ENCODE measurements at regions not wholly inside any gene's neighbourhood (a gene's known extent, or its start where the extent isn't known, plus 50 kb on each side); places are given as distances from the start of the nearest gene placed in this dataset.

DNA sequence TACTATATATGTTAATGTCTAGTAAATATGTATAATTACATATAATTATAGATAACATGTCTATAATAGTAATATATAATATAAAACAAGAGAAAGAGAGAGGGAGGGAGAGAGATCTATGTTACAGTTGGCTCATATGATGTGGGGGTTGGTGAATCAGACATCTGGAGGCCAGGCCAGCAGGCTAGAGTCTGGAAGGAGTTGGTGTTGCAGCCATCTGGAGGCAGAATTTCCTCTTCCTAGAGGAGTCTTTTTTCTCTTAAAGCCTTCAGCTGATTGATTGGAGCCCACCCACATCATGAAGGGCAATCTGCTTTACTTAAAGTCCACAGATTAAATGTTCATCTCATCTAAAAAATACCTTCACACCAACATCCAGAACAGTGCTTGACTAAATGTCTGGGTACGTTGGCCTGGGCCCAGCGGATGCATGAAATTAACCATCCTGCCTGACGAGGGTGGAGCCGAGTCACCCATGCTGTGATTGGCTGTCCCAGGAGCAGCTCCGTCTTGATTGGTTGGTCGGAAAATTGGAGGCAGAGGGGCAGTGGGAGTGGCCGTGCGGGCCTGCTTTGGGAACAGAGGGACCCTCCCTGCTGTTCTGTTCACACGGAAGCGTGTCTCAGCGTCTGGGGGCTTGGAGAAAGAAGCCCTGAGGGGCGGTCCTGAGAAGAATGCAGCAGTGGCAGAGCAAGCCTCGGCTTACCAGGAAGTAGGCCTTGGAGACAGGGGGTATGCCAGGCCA is 392.4 kb downstream of the QKI start:
- TF ChIP-seq, protein P1, sequence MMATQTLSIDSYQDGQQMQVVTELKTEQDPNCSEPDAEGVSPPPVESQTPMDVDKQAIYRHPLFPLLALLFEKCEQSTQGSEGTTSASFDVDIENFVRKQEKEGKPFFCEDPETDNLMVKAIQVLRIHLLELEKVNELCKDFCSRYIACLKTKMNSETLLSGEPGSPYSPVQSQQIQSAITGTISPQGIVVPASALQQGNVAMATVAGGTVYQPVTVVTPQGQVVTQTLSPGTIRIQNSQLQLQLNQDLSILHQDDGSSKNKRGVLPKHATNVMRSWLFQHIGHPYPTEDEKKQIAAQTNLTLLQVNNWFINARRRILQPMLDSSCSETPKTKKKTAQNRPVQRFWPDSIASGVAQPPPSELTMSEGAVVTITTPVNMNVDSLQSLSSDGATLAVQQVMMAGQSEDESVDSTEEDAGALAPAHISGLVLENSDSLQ (IDR thresholded peaks at IDR 0.05) = no peak
- TF ChIP-seq ARNT (IDR thresholded peaks at IDR 0.05) = no peak
- no peak for TF ChIP-seq ELF4 (IDR thresholded peaks at IDR 0.05)
- no peak for TF ChIP-seq NFRKB (IDR thresholded peaks at IDR 0.05)
- TF ChIP-seq L3MBTL2 (conservative IDR thresholded peaks at IDR 0.05) = no peak
- no peak for TF ChIP-seq SP1 (IDR thresholded peaks at IDR 0.05)
- TF ChIP-seq CTBP1 (IDR thresholded peaks at IDR 0.05; ENCODE audit: borderline replicate concordance) = no peak
- no peak for TF ChIP-seq FOXK2 (IDR thresholded peaks at IDR 0.05)
- no peak for TF ChIP-seq BHLHE40 (IDR thresholded peaks at IDR 0.05; ENCODE audit: borderline replicate concordance)
- no peak for TF ChIP-seq HDGF (IDR thresholded peaks at IDR 0.05; ENCODE audit: borderline replicate concordance)
- no peak for TF ChIP-seq LEF1 (IDR thresholded peaks at IDR 0.05; ENCODE audit: borderline replicate concordance)
- TF ChIP-seq SUZ12 (IDR thresholded peaks at IDR 0.05) = no peak
- TF ChIP-seq FOXM1 (IDR thresholded peaks at IDR 0.05; ENCODE audit: borderline replicate concordance) = no peak
- TF ChIP-seq FOXA1 (IDR thresholded peaks at IDR 0.05) = no peak
- TF ChIP-seq TARDBP (IDR thresholded peaks at IDR 0.05) = no peak
- TF ChIP-seq ZNF384 (IDR thresholded peaks at IDR 0.05) = no peak
- DNase-seq (ENCODE audit: extremely low spot score) = no peak
- CTCF ChIA-PET = no interaction called here
- POLR2A ChIA-PET = no interaction called here

DNA sequence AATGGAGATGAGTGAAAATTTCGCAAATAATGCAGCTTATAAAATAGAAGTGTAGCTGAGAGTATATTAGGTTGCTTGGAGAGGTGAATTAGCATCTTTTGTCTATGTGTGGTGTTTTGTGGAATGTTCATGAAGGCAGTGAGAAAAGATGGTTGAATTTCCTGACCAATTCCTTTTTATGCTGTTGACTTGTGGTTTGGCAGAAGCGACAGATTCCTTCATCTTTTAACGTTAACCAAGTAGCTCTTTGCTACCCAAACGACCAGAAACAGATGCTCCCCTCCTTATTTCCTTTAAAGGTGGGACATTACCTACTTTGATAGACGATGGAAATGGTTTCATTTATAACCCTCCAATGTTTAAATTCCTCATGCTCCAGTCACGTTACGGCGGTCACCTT is 390.5 kb downstream of the QKI start:
- ChIA-PET POLR2A (no interaction called here), CTCF (interaction anchor here (0.6 kb wide), 1 partner anchor 75 kb away, joined by 3 read pairs; no protein-coding TSS in a partner anchor)
- TF ChIP-seq ZNF384 (IDR thresholded peaks at IDR 0.05) (no peak), HDGF (IDR thresholded peaks at IDR 0.05; ENCODE audit: borderline replicate concordance) (no peak), SUZ12 (IDR thresholded peaks at IDR 0.05) (no peak), FOXK2 (IDR thresholded peaks at IDR 0.05) (no peak), TARDBP (IDR thresholded peaks at IDR 0.05) (no peak), NFRKB (IDR thresholded peaks at IDR 0.05) (no peak), CTBP1 (IDR thresholded peaks at IDR 0.05; ENCODE audit: borderline replicate concordance) (no peak), SP1 (IDR thresholded peaks at IDR 0.05) (no peak), ELF4 (IDR thresholded peaks at IDR 0.05) (no peak), FOXM1 (IDR thresholded peaks at IDR 0.05; ENCODE audit: borderline replicate concordance) (no peak), BHLHE40 (IDR thresholded peaks at IDR 0.05; ENCODE audit: borderline replicate concordance) (no peak), FOXA1 (IDR thresholded peaks at IDR 0.05) (no peak)
- TF ChIP-seq, protein P1 (IDR thresholded peaks at IDR 0.05) = no peak
- DNase-seq (ENCODE audit: extremely low spot score) = no peak

DNA sequence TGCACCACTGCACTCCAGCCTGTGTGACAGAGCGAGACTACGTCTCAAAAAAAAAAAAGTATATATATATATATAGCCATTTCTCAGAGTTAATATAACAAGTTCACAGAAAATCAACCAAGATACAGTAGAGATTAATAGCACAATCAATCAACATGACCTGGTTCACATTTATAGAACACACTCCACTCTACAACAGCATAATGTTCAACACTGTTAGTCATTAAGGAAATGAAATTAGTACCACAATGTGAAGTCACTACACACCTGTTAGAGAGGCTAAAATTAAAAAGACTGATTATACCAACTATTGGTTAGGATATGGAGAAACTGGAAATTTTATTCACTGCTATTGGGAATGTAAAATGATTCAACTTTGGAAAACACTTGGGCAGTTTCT is 387.7 kb downstream of the QKI start:
- DNase-seq (ENCODE audit: extremely low spot score) = no peak
- TF ChIP-seq ELF4 (IDR thresholded peaks at IDR 0.05) (no peak), CTBP1 (IDR thresholded peaks at IDR 0.05; ENCODE audit: borderline replicate concordance) (no peak), SUZ12 (IDR thresholded peaks at IDR 0.05) (no peak), ARNT (IDR thresholded peaks at IDR 0.05) (no peak), FOXM1 (IDR thresholded peaks at IDR 0.05; ENCODE audit: borderline replicate concordance) (no peak), ZNF384 (IDR thresholded peaks at IDR 0.05) (no peak)
- ChIA-PET CTCF (no interaction called here), POLR2A (no interaction called here)

DNA sequence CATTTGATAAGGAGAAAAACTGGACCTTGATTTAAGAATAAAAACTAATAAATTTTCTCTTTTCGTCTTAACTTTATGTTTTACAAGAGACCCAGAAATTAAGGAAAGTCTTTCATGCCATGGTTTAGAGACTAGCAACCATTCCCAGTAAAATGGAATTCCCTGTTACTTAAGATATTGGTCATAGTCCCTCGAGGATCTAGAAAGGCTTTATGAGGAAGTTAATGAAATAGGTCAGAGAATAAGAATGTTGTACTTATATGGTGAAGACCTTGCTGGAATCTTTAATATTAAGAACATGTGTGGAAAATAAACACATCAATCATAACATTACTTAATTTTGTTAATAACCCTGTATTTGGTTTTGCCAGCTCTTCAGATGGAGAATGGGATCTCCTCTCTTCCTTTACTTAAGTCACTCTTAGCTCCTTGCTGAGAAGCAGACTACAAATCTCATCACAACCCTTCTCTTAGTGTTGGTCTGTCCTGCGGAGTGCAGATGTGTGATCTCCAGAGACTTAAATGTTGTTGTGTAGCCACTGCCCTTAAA is 382.9 kb downstream of the QKI start:
- CTCF ChIA-PET = no interaction called here
- no peak for DNase-seq (ENCODE audit: extremely low spot score)
- POLR2A ChIA-PET = interaction anchor here (0.6 kb wide), 1 partner anchor 11 kb away, joined by 5 read pairs; no protein-coding TSS in a partner anchor
- TF ChIP-seq BHLHE40 (IDR thresholded peaks at IDR 0.05; ENCODE audit: borderline replicate concordance) = no peak
- TF ChIP-seq ARNT (IDR thresholded peaks at IDR 0.05) = no peak
- TF ChIP-seq, protein P1 (IDR thresholded peaks at IDR 0.05) = no peak
- TF ChIP-seq SP1 (IDR thresholded peaks at IDR 0.05) = no peak
- TF ChIP-seq FOXA1 (IDR thresholded peaks at IDR 0.05) = no peak
- TF ChIP-seq ZNF384 (IDR thresholded peaks at IDR 0.05) = no peak
- no peak for TF ChIP-seq LEF1 (IDR thresholded peaks at IDR 0.05; ENCODE audit: borderline replicate concordance)
- no peak for TF ChIP-seq HDGF (IDR thresholded peaks at IDR 0.05; ENCODE audit: borderline replicate concordance)
- TF ChIP-seq NFRKB (IDR thresholded peaks at IDR 0.05) = no peak

DNA sequence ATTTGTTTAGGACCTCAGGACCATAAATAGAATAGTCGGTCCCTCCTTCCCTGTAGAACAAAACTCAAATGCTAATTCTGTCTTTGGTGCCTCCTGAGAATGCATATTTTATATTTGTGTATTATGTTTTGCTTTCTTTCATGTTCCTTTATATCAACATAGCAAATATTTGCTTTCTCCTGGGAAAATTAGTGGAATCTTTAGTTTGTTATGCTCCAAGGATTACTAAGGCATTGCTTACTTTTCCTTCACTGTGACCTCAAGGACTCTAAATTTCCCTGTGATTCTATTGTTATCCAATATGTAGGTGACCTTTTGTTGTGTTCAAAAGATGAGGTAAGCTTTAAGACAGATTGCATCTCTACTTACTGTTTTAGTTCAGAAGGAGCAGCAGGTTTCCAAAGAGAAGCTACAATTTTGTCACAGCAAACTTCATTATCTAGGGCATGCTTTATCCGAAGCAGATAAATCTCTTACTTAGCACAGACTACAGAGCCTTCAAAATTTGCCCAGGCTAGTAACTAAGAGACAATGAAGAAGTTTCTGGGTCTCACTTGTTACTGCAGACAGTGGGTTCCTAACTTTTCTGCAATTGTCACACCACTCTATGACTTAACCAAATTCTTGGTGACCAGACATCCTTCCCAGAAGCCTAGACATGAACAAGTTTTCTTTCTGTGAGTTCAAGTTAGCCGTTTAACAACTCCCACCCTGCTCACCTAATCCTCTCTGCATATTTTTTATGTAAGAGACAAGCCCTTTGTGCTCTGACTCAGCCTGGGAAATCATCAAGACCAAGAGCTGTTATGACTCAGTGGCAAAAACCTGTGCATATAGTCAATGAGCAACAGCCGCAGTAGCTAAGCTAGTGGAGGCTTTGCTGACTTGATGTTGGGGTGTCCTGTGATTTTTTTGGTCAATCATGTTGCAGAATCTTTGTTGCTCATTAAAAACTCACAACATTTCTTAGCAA is 378.8 kb downstream of the QKI start:
- no peak for TF ChIP-seq FOXM1 (IDR thresholded peaks at IDR 0.05; ENCODE audit: borderline replicate concordance)
- no peak for TF ChIP-seq SP1 (IDR thresholded peaks at IDR 0.05)
- no peak for TF ChIP-seq L3MBTL2 (conservative IDR thresholded peaks at IDR 0.05)
- no peak for TF ChIP-seq ELF4 (IDR thresholded peaks at IDR 0.05)
- TF ChIP-seq, protein P1 (IDR thresholded peaks at IDR 0.05) = no peak
- no peak for TF ChIP-seq SUZ12 (IDR thresholded peaks at IDR 0.05)
- TF ChIP-seq CTBP1 (IDR thresholded peaks at IDR 0.05; ENCODE audit: borderline replicate concordance) = no peak
- no peak for TF ChIP-seq TARDBP (IDR thresholded peaks at IDR 0.05)
- TF ChIP-seq FOXA1 (IDR thresholded peaks at IDR 0.05) = no peak
- no peak for TF ChIP-seq HDGF (IDR thresholded peaks at IDR 0.05; ENCODE audit: borderline replicate concordance)
- no peak for TF ChIP-seq BHLHE40 (IDR thresholded peaks at IDR 0.05; ENCODE audit: borderline replicate concordance)
- no peak for TF ChIP-seq LEF1 (IDR thresholded peaks at IDR 0.05; ENCODE audit: borderline replicate concordance)

More for the DNA sequence above, 378.8 kb downstream of the QKI start:
- ChIA-PET CTCF (no interaction called here), POLR2A (no interaction called here)
- DNase-seq (ENCODE audit: extremely low spot score) = no peak

All from HEK293T (cell line).